C1 segment of cervical spinal cord (tissue), 14 donors: ENCODE measurements at regions not wholly inside any gene's neighbourhood (a gene's known extent, or its start where the extent isn't known, plus 50 kb on each side); places are given as distances from the start of the nearest gene placed in this dataset.
"Not testable (repeated sequence)": the region's sequence is repeated elsewhere in the genome, so short reads cannot be mapped to it uniquely, and the experiment has no call there.

Source experiments
- DNase-seq, 14 donors: peaks; one replicate each; lab custom pipeline; 2025; lab: John Stamatoyannopoulos, UW

DNA sequence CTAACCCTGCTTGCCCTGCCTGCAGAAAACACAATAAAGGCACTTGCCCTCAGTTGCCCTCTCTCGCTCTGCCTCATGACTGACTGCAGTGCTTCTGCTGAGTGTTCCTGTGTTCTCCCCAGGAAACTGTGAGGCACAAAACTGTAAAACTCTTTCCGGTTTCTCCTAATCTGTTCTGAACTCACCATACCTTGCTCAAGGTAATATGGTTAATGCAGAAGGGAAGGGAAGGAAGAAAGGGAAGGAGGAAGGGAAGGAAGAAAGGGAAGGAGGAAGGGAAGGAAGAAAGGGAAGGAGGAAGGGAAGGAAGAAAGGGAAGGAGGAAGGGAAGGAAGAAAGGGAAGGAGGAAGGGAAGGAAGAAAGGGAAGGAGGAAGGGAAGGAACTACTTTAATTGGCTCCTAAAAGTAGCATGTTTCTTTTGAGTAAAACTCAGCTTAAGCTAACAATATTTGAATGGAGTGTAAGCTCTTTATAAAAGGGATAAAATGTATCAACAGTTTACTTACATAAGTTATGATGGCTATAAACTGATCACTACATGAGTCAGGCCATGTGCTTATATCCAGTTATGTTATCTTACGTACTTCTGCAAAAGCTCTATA, 334.0 kb upstream of the CLEC14A start:
- no peak for DNase-seq

- no peak for DNase-seq
Observed at GRCh38 chr14:38583471-38583870, 327.6 kb upstream of the CLEC14A start.

GRCh38 chr14:38578278-38578681, 322.4 kb upstream of the CLEC14A start:
- no peak for DNase-seq

- no peak for DNase-seq
Observed at GRCh38 chr14:38567703-38568102, 311.8 kb upstream of the CLEC14A start.

GRCh38 chr14:38561657-38562056, 305.8 kb upstream of the CLEC14A start:
- no peak for DNase-seq

- DNase-seq = no peak
Observed at GRCh38 chr14:38559711-38560110, 303.8 kb upstream of the CLEC14A start.

- not testable (repeated sequence) for DNase-seq
Observed at GRCh38 chr14:38557391-38557790, 301.5 kb upstream of the CLEC14A start.

GRCh38 chr14:38556252-38556651, 300.4 kb upstream of the CLEC14A start:
- no peak for DNase-seq

GRCh38 chr14:38554026-38554425, 298.1 kb upstream of the CLEC14A start:
- DNase-seq = no peak

DNA sequence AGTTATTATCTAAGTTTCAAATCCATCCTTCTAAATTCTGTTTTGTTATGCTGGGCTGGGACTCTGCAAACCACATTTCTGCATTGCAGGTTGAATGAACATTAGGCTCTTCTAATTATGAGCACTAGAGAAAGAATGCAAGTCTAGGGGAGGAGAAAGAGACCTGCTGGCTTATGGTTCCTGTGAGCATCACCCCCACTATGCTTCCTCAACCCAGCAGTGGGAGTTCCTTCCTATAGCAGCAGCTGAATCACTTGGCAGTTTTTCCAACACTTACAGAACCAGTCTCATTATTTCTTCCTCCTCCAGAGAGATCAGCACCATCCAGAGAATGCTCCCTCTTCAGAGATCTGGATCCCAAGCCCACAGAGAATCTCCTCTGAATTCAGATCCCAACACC, 297.7 kb upstream of the CLEC14A start:
- no peak for DNase-seq

DNA sequence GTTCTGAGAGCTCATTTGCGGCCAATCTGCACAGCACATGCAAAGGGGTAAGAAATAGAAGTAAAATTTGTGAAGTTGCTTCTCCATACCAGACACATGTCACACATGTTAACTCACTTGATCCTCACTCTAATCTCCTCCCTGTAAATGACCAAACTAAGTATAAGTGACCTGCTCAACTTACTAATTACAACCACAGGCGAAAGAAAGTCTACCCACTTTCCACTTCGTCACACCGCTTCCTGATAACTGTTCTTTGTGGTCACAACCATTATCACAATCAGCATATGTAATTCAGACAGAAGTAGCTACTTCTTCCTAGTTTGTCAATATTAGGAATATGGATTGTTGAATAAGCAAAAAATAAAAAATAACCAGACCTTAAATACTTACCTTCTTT, 293.7 kb upstream of the CLEC14A start:
- DNase-seq = no peak

DNA sequence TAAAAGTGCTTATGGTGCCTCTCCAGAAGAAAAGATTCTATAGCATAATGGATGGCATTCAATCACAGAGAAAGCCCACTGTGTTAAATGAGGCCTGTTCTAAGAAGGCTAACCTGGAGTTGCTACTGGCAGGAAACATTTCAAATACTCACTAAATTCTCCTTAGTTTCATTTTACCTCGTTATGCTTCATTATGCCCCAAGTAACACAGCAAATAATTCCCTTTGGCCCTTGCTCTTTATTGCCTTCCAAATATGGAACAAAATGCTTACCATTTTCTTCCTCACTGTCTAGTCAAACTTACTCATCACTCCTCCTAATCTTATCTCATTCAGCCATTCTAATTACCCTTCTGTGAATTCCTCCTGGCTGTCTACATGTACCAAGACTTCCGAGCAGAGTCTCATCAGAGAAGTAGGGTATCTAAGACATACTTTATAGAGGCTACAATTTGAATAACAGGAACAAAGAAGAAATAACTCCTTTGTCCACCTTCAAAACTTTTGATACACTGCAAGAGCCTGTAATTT, 292.1 kb upstream of the CLEC14A start:
- no peak for DNase-seq

DNA sequence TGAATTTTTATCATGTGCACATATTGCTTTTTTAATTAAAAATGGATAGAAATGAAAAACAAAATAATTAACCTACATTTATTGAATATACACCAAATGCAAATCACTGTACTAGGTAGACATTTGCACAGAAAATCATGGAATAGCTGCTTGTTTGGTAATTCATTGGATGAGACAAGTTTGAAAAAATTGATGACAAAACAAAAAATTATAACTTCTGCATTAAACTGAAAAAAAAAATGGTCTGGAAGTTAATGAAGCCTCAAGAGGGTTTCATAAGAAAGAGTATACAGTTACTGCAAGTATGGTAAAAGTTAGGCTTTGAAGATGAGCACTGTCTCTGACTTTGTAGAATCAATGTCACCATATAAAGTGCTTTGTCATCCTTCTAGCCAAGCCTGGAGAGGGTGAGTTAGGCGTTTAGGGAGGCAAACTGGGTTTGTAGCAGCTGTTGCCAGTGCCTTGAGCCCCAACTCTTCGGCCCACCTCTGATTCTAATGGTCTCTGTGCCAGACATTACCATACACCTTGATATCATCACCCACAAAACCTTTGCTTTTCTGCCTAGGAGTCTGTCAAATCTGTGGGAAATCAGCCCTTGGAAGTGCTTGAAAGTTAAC, 291.1 kb upstream of the CLEC14A start:
- no peak for DNase-seq

GRCh38 chr14:38544776-38545175, 288.9 kb upstream of the CLEC14A start:
- DNase-seq = no peak

- DNase-seq = not testable (repeated sequence)
Observed at GRCh38 chr14:38543851-38544250, 288.0 kb upstream of the CLEC14A start.

DNA sequence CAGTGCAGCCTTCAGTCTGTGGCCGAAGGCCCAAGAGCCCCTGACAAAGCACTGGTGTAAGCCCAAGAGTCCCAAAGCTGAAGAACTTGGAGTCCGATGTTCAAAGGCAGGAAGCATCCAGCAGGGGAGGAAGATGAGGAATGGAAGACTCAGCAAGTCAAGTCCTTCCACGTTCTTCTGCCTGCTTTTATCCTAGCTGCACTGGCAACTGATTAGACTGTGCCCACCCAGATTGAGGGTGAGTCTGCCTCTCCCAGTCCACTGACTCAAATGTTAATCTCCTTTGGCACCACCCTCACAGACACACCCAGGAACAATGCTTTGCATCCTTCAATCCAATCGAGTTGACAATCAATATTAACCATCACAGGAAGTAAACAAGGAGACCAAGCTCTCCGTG, 282.2 kb upstream of the CLEC14A start:
- not testable (repeated sequence) for DNase-seq

- DNase-seq = no peak
Observed at GRCh38 chr14:38536376-38537038, 280.6 kb upstream of the CLEC14A start.

- DNase-seq = no peak
Observed at GRCh38 chr14:38528582-38528981, 272.7 kb upstream of the CLEC14A start.

DNA sequence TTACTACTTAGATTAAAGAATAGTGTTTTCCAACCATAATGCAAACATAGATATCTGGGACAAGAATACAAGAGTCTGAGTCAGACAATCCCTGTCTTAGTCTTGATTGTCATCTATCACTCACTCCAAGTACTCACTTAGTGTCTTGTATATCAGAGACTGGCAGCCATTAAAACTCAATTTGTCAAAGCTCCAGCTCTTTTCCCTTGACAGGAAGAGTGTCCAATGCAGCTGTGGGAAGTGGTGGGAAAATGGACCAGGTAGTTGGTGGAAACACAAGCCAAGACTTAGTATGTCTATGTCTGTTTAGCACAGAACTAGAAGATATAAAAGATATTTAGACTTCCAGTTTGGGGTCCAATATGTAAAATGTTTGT, 271.6 kb upstream of the CLEC14A start:
- no peak for DNase-seq

- no peak for DNase-seq
Observed at GRCh38 chr14:38526826-38527501, 271.1 kb upstream of the CLEC14A start.

DNA sequence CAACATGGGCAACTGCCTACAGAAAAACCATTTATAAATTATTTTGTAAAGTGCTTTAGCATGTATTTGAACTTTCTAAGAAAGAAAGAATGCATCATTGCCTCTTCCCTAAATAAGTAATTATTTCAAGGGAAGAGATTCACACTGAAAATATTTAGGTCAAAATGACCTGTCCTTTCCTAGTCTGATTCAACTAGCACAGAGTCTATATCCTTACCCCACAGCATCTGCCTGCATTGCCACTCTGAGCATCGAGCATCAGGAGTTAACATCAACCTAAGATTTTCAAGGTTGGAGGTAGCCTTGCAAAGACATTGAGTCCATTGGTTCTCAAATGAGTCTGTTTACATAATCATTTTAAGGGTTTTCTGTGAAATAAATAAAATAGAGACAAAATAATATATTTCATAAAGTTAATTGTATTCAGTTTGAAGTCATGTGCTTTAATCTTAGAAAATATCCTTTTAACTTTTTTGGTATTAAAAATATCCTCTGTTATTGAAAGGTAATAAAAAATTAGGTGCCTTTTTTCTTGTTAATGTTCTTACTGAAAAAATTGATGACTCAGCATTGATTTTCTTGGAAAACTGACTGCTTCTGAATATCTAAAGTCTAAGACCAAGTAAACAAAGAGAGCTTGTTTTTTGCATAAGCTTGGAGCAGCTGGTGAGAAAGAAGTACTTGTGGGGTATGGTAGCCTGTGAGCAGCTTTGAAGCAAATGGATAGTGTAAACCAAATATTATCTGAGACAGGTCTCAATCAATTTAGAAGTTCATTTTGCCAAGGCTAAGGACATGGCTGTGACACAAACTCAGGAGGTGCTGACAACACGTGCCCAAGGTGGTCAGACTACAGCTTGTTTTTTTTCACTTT, 269.0 kb upstream of the CLEC14A start:
- no peak for DNase-seq
